GM23248 (cell line): ENCODE measurements at regions not wholly inside any gene's neighbourhood (a gene's known extent, or its start where the extent isn't known, plus 50 kb on each side); places are given as distances from the start of the nearest gene placed in this dataset.

ENCODE experiments used
- EZH2 ChIP-seq: fragments of 200-600 bp; sonication (generic); IDR thresholded peaks from 2 replicates; pipeline ENCODE4 v1.6.1; 2018; ENCODE audit warnings: antibody characterized with exemption, mild to moderate bottlenecking; ENCODE audit not compliant: insufficient read depth, poor library complexity, severe bottlenecking
- EZH2phosphoT487 ChIP-seq: fragments of 200-600 bp; sonication (generic); IDR thresholded peaks from 2 replicates; pipeline ENCODE4 v1.6.1; 2018; ENCODE audit warnings: antibody characterized with exemption, moderate library complexity, mild to moderate bottlenecking, low read depth; ENCODE audit not compliant: insufficient read depth

GRCh38 chr11:129625930-129626329, 189.7 kb upstream of the TMEM45B start:
- no peak for TF ChIP-seq EZH2
- no peak for TF ChIP-seq EZH2phosphoT487
